ENCODE measurements at regions not wholly inside any gene's neighbourhood (a gene's known extent, or its start where the extent isn't known, plus 50 kb on each side); places are given as distances from the start of the nearest gene placed in this dataset.

DNA sequence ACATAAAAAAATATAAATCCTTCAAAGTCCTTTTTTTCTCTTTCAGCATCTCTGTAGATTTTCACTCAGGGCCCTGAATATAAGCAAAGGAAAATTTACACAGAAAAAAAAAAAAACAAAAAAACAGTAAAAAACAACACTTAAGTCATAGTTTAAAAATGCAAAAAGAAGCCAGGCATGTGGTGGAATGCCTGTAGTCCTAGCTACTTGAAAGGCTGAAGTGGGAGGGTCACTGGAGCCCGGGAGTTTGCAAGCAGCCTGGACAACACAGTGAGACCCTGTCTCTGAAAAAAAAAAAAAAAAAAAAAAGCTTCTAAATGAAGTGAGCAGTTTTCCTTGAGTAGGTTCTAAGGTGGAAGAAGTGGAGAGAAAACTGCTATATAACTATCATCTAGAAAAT, 55.0 kb upstream of the BNC2 start:
- DNase-seq (ENCODE audit: insufficient read length, low spot score) (no peak), FAIRE-seq (no peak)
- TF ChIP-seq, protein P1, sequence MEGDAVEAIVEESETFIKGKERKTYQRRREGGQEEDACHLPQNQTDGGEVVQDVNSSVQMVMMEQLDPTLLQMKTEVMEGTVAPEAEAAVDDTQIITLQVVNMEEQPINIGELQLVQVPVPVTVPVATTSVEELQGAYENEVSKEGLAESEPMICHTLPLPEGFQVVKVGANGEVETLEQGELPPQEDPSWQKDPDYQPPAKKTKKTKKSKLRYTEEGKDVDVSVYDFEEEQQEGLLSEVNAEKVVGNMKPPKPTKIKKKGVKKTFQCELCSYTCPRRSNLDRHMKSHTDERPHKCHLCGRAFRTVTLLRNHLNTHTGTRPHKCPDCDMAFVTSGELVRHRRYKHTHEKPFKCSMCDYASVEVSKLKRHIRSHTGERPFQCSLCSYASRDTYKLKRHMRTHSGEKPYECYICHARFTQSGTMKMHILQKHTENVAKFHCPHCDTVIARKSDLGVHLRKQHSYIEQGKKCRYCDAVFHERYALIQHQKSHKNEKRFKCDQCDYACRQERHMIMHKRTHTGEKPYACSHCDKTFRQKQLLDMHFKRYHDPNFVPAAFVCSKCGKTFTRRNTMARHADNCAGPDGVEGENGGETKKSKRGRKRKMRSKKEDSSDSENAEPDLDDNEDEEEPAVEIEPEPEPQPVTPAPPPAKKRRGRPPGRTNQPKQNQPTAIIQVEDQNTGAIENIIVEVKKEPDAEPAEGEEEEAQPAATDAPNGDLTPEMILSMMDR (IDR thresholded peaks at IDR 0.05; ENCODE audit: insufficient read depth, missing control alignments): no peak

DNA sequence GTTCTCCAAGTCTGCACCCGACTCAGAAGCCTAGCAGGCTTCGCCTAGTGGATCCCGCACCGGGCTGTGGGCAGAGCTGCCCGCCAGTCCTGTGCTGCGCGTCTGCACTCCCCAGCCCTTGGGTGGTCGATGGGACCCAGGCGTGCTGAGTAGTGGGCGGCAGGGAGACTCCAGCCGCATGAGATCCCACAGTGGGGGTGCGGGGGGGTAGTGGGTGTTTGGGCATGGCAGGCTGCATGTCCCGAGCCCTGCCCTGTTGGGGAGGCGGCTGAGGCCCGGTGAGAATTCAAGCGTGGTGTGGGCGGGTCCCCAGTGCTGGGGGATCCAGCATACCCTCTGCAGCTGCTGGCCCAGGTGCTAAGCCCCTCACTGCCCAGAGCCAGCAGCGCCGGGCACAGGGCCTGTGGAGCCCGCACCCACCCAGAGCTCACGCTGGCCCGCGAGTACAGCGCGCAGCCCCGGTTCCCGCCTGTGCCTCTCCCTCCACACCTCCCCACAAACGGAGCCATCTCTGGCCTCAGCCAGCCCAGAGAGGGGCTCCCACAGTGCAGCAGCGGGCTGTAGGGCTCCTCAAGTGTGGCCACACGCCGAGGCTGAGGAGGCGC, 53.9 kb upstream of the BNC2 start:
- FAIRE-seq: no peak
- no peak for DNase-seq (ENCODE audit: insufficient read length, low spot score)
- TF ChIP-seq, protein P1 (IDR thresholded peaks at IDR 0.05; ENCODE audit: insufficient read depth, missing control alignments): no peak

DNA sequence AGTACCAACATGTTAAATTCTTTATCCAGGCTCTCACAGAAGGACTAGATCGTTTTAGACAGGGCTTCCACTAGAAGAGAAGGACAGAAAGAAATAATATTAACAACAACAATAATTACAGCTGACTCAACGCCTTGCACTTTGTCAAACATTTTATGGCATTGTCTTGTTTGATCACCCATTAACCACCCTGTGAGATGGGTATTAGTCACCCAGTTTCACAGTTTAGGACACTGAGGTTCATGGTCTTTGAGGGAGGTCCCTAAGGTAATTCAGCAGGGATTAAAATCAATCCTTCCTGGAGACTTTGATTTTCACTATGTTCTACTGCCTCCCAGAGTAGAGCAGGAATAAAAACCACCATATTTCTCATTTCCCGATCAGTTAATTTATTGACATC, 51.4 kb upstream of the BNC2 start:
- no peak for FAIRE-seq
- TF ChIP-seq, protein P1 (IDR thresholded peaks at IDR 0.05; ENCODE audit: insufficient read depth, missing control alignments): no peak
- no peak for DNase-seq (ENCODE audit: insufficient read length, low spot score)
